Astrocyte (in vitro differentiated cells and primary cell): ENCODE measurements at regions not wholly inside any gene's neighbourhood (a gene's known extent, or its start where the extent isn't known, plus 50 kb on each side); places are given as distances from the start of the nearest gene placed in this dataset.

Experiments
- EZH2 ChIP-seq: IDR thresholded peaks from 2 replicates; pipeline ENCODE4 v1.6.1; 2012; ENCODE audit warnings: mild to moderate bottlenecking, low read length, inconsistent platforms; ENCODE audit not compliant: insufficient read depth
- TF ChIP-seq, protein P1 (sequence below): IDR thresholded peaks from 2 replicates; pipeline ENCODE4 v1.5.1; 2011; ENCODE audit warnings: low read depth, mild to moderate bottlenecking, inconsistent platforms, low read length, moderate library complexity; ENCODE audit not compliant: insufficient read depth

DNA sequence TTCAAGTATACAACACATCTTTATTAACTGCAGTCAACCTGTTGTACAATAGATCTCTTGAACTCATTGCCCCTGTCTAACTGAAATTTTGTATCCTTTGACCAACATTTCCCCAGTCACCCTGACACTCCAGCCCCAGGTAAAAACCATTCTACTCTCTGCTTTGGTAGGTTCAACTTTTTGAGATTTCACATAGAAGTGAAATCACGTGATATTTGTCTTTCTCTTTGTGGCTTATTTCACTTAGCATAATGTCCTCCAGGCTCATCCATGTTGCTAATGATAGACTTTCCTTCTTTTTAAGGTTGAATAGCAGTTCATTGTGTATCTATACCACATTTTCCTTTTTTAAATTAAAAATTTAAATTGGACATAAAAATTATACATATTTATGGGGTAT, 126.5 kb upstream of the MAN2A1 start:
- TF ChIP-seq, protein P1, sequence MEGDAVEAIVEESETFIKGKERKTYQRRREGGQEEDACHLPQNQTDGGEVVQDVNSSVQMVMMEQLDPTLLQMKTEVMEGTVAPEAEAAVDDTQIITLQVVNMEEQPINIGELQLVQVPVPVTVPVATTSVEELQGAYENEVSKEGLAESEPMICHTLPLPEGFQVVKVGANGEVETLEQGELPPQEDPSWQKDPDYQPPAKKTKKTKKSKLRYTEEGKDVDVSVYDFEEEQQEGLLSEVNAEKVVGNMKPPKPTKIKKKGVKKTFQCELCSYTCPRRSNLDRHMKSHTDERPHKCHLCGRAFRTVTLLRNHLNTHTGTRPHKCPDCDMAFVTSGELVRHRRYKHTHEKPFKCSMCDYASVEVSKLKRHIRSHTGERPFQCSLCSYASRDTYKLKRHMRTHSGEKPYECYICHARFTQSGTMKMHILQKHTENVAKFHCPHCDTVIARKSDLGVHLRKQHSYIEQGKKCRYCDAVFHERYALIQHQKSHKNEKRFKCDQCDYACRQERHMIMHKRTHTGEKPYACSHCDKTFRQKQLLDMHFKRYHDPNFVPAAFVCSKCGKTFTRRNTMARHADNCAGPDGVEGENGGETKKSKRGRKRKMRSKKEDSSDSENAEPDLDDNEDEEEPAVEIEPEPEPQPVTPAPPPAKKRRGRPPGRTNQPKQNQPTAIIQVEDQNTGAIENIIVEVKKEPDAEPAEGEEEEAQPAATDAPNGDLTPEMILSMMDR: no peak
- TF ChIP-seq EZH2: no peak
